HEK293 (cell line): ENCODE measurements at regions not wholly inside any gene's neighbourhood (a gene's known extent, or its start where the extent isn't known, plus 50 kb on each side); places are given as distances from the start of the nearest gene placed in this dataset.

ENCODE experiments used
- ZNF514 ChIP-seq: fragments of 450-650 bp; formaldehyde crosslinking; IDR thresholded peaks from 2 replicates; pipeline ENCODE4 v1.5.1; 2016; ENCODE audit warnings: missing biosample characterization, missing genetic modification characterization
- TF ChIP-seq, protein P1 (sequence below): fragments of 450-650 bp; formaldehyde crosslinking; IDR thresholded peaks from 2 replicates; pipeline ENCODE4 v1.5.1; 2016; ENCODE audit warnings: missing biosample characterization, missing genetic modification characterization

DNA sequence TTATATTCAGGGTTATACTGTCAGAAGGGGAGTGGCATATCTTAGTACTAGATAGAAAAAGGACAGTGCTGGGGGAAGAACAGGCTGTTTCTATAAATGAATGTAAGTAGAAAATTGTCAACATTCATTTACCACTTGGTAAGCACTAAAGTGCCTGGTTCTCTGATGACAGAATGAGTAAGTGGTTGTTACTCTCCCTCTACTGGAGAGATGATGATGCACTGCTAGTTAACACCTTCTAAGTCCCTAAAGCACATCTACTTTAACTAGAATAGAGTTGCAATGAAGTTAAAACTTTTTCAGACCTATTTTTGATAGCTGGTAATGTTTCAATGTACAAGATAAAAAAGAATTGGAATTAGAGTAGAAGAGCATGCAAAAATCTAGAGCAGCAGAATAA, 214.5 kb downstream of the KLHL4 start:
- TF ChIP-seq ZNF514 (tag by site-specific recombination): no peak
- TF ChIP-seq, protein P1, sequence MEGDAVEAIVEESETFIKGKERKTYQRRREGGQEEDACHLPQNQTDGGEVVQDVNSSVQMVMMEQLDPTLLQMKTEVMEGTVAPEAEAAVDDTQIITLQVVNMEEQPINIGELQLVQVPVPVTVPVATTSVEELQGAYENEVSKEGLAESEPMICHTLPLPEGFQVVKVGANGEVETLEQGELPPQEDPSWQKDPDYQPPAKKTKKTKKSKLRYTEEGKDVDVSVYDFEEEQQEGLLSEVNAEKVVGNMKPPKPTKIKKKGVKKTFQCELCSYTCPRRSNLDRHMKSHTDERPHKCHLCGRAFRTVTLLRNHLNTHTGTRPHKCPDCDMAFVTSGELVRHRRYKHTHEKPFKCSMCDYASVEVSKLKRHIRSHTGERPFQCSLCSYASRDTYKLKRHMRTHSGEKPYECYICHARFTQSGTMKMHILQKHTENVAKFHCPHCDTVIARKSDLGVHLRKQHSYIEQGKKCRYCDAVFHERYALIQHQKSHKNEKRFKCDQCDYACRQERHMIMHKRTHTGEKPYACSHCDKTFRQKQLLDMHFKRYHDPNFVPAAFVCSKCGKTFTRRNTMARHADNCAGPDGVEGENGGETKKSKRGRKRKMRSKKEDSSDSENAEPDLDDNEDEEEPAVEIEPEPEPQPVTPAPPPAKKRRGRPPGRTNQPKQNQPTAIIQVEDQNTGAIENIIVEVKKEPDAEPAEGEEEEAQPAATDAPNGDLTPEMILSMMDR (tag by site-specific recombination): no peak
